ENCODE measurements at regions not wholly inside any gene's neighbourhood (a gene's known extent, or its start where the extent isn't known, plus 50 kb on each side); places are given as distances from the start of the nearest gene placed in this dataset.

- Mint-ChIP-seq H3K4me1 (ENCODE audit: unreplicated experiment) (no peaks in the 10 kb centered on the region), H3K27me3 (peaks cover 28% of the 10 kb centered on the region), H3K36me3 (no peaks in the 10 kb centered on the region), H3K4me3 (no peak overlapping the region), H3K9me3 (no peaks in the 10 kb centered on the region), H3K27ac (no peak overlapping the region)
- no peak for DNase-seq (ENCODE audit: extremely low spot score, unreplicated experiment)
- no peak for TF ChIP-seq CTCF (conservative IDR thresholded peaks at IDR 0.05)
These were observed 293.5 kb upstream of the FERMT1 start for GRCh38 chr20:6416371-6416770.

- H3K27me3 Mint-ChIP-seq, result peaks cover 16% of the 10 kb centered on the region
- no peak overlapping the region for H3K27ac Mint-ChIP-seq
- no peak for TF ChIP-seq CTCF (conservative IDR thresholded peaks at IDR 0.05)
- no peak for DNase-seq (ENCODE audit: extremely low spot score, unreplicated experiment)
- H3K4me3 Mint-ChIP-seq, result no peak overlapping the region
- H3K4me1 Mint-ChIP-seq (ENCODE audit: unreplicated experiment), result no peaks in the 10 kb centered on the region
- no peaks in the 10 kb centered on the region for H3K36me3 Mint-ChIP-seq
- H3K9me3 Mint-ChIP-seq, result no peaks in the 10 kb centered on the region
These were observed 288.8 kb upstream of the FERMT1 start for GRCh38 chr20:6411651-6412050.

GRCh38 chr20:6410721-6411120, 287.9 kb upstream of the FERMT1 start:
- H3K27me3 Mint-ChIP-seq, result peaks cover 11% of the 10 kb centered on the region
- TF ChIP-seq CTCF (conservative IDR thresholded peaks at IDR 0.05), result no peak
- DNase-seq (ENCODE audit: extremely low spot score, unreplicated experiment), result no peak
- H3K9me3 Mint-ChIP-seq, result no peaks in the 10 kb centered on the region
- no peak overlapping the region for H3K4me3 Mint-ChIP-seq
- no peaks in the 10 kb centered on the region for H3K4me1 Mint-ChIP-seq (ENCODE audit: unreplicated experiment)
- H3K27ac Mint-ChIP-seq, result no peak overlapping the region
- H3K36me3 Mint-ChIP-seq, result no peaks in the 10 kb centered on the region

- no peak for DNase-seq (ENCODE audit: extremely low spot score, unreplicated experiment)
- Mint-ChIP-seq H3K4me1 (ENCODE audit: unreplicated experiment) (peaks cover under 1% of the 10 kb centered on the region), H3K27ac (no peak overlapping the region), H3K4me3 (no peak overlapping the region), H3K9me3 (no peaks in the 10 kb centered on the region), H3K27me3 (peaks cover 14% of the 10 kb centered on the region), H3K36me3 (no peaks in the 10 kb centered on the region)
- TF ChIP-seq CTCF (conservative IDR thresholded peaks at IDR 0.05), result no peak
These were observed 284.3 kb upstream of the FERMT1 start for GRCh38 chr20:6407163-6407562.

- DNase-seq (ENCODE audit: extremely low spot score, unreplicated experiment), result no peak
- Mint-ChIP-seq H3K36me3 (no peaks in the 10 kb centered on the region), H3K27me3 (peaks cover 9% of the 10 kb centered on the region), H3K4me3 (no peak overlapping the region), H3K27ac (no peak overlapping the region), H3K4me1 (ENCODE audit: unreplicated experiment) (peaks cover 8% of the 10 kb centered on the region), H3K9me3 (peaks cover 5% of the 10 kb centered on the region)
- no peak for TF ChIP-seq CTCF (conservative IDR thresholded peaks at IDR 0.05)
These were observed 279.2 kb upstream of the FERMT1 start for GRCh38 chr20:6401893-6402557.

- no peak for DNase-seq (ENCODE audit: extremely low spot score, unreplicated experiment)
- no peak overlapping the region for H3K27ac Mint-ChIP-seq
- no peak overlapping the region for H3K4me3 Mint-ChIP-seq
- peaks cover 5% of the 10 kb centered on the region for H3K27me3 Mint-ChIP-seq
- no peak for TF ChIP-seq CTCF (conservative IDR thresholded peaks at IDR 0.05)
- H3K4me1 Mint-ChIP-seq (ENCODE audit: unreplicated experiment), result peaks cover 15% of the 10 kb centered on the region
- H3K9me3 Mint-ChIP-seq, result peaks cover 5% of the 10 kb centered on the region
- H3K36me3 Mint-ChIP-seq, result no peaks in the 10 kb centered on the region
These were observed 274.3 kb upstream of the FERMT1 start for GRCh38 chr20:6397115-6397514.
